ENCODE measurements at regions not wholly inside any gene's neighbourhood (a gene's known extent, or its start where the extent isn't known, plus 50 kb on each side); places are given as distances from the start of the nearest gene placed in this dataset.

- no peaks in the 10 kb centered on the region for H3K4me1 Mint-ChIP-seq
- ChIA-PET POLR2A (no interaction called here), CTCF (no interaction called here)
- H3K36me3 Mint-ChIP-seq, result no peaks in the 10 kb centered on the region
- H3K4me3 Mint-ChIP-seq, result no peak overlapping the region
- H3K9me3 Mint-ChIP-seq, result no peaks in the 10 kb centered on the region
- H3K27me3 Mint-ChIP-seq (ENCODE audit: low read depth), result no peaks in the 10 kb centered on the region
- H3K27ac Mint-ChIP-seq, result no peak overlapping the region
- TF ChIP-seq ZNF512 (CRISPR knock-in tag; IDR thresholded peaks at IDR 0.05; ENCODE audit: borderline replicate concordance) (no peak), TEAD4 (CRISPR knock-in tag; IDR thresholded peaks at IDR 0.05) (no peak), CREB1 (CRISPR knock-in tag; IDR thresholded peaks at IDR 0.05) (no peak), E2F1 (CRISPR knock-in tag; IDR thresholded peaks at IDR 0.05) (no peak), NR3C1 (CRISPR knock-in tag; conservative IDR thresholded peaks at IDR 0.05; ENCODE audit: low read depth) (no peak)
- no peak for DNase-seq (ENCODE audit: low spot score)
- ATAC-seq, result no peak
Measured at GRCh38 chr9:16076511-16076910, 523.7 kb downstream of the CCDC171 start.

DNA sequence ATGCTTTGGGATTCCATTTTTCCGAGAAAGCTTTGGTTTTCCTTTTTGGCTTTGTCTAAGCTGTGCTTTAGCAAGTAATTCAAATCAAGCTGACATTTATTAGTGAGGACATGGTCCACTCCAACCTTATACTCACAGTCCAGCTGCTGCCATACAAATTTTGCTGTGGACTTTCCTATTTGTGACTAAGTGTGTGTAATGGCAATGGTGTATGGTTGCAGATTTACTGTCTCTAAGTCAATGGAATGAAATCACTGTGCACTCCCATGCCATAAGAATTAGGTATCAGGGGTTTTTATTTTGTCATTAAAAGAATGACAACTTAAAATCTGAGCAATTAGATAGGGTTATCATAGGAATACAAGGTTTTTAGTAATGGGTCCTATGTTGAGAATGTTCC lies 530.0 kb downstream of the CCDC171 start:
- no peak overlapping the region for H3K4me3 Mint-ChIP-seq
- H3K27ac Mint-ChIP-seq, result no peak overlapping the region
- H3K36me3 Mint-ChIP-seq, result no peaks in the 10 kb centered on the region; the same call in 1 of the 2 replicates
- no peak for TF ChIP-seq ZNF219 (CRISPR knock-in tag; IDR thresholded peaks at IDR 0.05; ENCODE audit: borderline replicate concordance)
- TF ChIP-seq STAT6 (CRISPR knock-in tag; conservative IDR thresholded peaks at IDR 0.05; ENCODE audit: low read depth), result no peak
- TF ChIP-seq ZNF121 (CRISPR knock-in tag; IDR thresholded peaks at IDR 0.05), result no peak
- TF ChIP-seq SMAD4 (CRISPR knock-in tag; IDR thresholded peaks at IDR 0.05), result no peak
- no peak for TF ChIP-seq ZNF671 (CRISPR knock-in tag; IDR thresholded peaks at IDR 0.05)
- no peak for TF ChIP-seq JUN (CRISPR knock-in tag; IDR thresholded peaks at IDR 0.05)
- TF ChIP-seq, protein P1, sequence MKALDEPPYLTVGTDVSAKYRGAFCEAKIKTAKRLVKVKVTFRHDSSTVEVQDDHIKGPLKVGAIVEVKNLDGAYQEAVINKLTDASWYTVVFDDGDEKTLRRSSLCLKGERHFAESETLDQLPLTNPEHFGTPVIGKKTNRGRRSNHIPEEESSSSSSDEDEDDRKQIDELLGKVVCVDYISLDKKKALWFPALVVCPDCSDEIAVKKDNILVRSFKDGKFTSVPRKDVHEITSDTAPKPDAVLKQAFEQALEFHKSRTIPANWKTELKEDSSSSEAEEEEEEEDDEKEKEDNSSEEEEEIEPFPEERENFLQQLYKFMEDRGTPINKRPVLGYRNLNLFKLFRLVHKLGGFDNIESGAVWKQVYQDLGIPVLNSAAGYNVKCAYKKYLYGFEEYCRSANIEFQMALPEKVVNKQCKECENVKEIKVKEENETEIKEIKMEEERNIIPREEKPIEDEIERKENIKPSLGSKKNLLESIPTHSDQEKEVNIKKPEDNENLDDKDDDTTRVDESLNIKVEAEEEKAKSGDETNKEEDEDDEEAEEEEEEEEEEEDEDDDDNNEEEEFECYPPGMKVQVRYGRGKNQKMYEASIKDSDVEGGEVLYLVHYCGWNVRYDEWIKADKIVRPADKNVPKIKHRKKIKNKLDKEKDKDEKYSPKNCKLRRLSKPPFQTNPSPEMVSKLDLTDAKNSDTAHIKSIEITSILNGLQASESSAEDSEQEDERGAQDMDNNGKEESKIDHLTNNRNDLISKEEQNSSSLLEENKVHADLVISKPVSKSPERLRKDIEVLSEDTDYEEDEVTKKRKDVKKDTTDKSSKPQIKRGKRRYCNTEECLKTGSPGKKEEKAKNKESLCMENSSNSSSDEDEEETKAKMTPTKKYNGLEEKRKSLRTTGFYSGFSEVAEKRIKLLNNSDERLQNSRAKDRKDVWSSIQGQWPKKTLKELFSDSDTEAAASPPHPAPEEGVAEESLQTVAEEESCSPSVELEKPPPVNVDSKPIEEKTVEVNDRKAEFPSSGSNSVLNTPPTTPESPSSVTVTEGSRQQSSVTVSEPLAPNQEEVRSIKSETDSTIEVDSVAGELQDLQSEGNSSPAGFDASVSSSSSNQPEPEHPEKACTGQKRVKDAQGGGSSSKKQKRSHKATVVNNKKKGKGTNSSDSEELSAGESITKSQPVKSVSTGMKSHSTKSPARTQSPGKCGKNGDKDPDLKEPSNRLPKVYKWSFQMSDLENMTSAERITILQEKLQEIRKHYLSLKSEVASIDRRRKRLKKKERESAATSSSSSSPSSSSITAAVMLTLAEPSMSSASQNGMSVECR (CRISPR knock-in tag; IDR thresholded peaks at IDR 0.05; ENCODE audit: borderline replicate concordance), result no peak
- no peak for TF ChIP-seq ZNF232 (CRISPR knock-in tag; IDR thresholded peaks at IDR 0.05)
- TF ChIP-seq NFE2L1 (CRISPR knock-in tag; IDR thresholded peaks at IDR 0.05), result no peak
- no peak for TF ChIP-seq CREM (CRISPR knock-in tag; IDR thresholded peaks at IDR 0.05)
- no peak for TF ChIP-seq GTF2I (CRISPR knock-in tag; conservative IDR thresholded peaks at IDR 0.05)
- no peak for TF ChIP-seq JAZF1 (CRISPR knock-in tag; IDR thresholded peaks at IDR 0.05)
- no peak for TF ChIP-seq FOXJ3 (CRISPR knock-in tag; IDR thresholded peaks at IDR 0.05; ENCODE audit: borderline replicate concordance)
- TF ChIP-seq ZSCAN18 (CRISPR knock-in tag; IDR thresholded peaks at IDR 0.05), result no peak
- no peaks in the 10 kb centered on the region for H3K4me1 Mint-ChIP-seq
- peaks cover 7% of the 10 kb centered on the region for H3K9me3 Mint-ChIP-seq
- DNase-seq (ENCODE audit: low spot score) (no peak), ATAC-seq (no peak)
- no peaks in the 10 kb centered on the region for H3K27me3 Mint-ChIP-seq (ENCODE audit: low read depth)
- ChIA-PET POLR2A (no interaction called here), CTCF (interaction anchor here (1.0 kb wide), 1 partner anchor 51 kb away, joined by 3 read pairs; no protein-coding TSS in a partner anchor)
